ENCODE measurements at regions not wholly inside any gene's neighbourhood (a gene's known extent, or its start where the extent isn't known, plus 50 kb on each side); places are given as distances from the start of the nearest gene placed in this dataset.

DNA sequence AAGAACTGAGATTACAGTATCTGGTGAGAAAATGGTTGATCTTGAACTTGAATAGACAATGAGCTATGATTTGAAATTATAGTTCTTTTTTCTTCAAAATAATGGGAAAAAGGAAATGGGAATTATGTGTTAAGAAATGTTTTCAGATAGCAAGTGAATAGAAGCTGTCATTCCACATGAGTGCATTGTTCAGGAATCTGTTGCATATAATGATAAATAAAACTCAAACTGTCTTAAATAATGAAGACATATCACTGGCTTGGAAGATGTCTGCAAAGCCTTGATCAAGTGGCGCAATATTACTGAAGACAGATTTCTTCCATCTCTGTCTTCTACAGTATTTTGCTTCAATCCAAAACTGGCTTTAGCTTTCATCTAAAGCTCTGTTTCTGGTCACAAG is 479.3 kb upstream of the ZFP42 start:
- TF ChIP-seq, protein P1, sequence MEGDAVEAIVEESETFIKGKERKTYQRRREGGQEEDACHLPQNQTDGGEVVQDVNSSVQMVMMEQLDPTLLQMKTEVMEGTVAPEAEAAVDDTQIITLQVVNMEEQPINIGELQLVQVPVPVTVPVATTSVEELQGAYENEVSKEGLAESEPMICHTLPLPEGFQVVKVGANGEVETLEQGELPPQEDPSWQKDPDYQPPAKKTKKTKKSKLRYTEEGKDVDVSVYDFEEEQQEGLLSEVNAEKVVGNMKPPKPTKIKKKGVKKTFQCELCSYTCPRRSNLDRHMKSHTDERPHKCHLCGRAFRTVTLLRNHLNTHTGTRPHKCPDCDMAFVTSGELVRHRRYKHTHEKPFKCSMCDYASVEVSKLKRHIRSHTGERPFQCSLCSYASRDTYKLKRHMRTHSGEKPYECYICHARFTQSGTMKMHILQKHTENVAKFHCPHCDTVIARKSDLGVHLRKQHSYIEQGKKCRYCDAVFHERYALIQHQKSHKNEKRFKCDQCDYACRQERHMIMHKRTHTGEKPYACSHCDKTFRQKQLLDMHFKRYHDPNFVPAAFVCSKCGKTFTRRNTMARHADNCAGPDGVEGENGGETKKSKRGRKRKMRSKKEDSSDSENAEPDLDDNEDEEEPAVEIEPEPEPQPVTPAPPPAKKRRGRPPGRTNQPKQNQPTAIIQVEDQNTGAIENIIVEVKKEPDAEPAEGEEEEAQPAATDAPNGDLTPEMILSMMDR (IDR thresholded peaks at IDR 0.05), result no peak
- TF ChIP-seq POLR2AphosphoS5 (IDR thresholded peaks at IDR 0.05; ENCODE audit: insufficient read depth in 1 of 2, low read depth in 1 of 2), result no peak
